AG04450 (cell line): ENCODE measurements at regions not wholly inside any gene's neighbourhood (a gene's known extent, or its start where the extent isn't known, plus 50 kb on each side); places are given as distances from the start of the nearest gene placed in this dataset.

Experiments
- CTCF ChIA-PET: fragments of 300-600, 350-600 bp; formaldehyde crosslinking; extraction: SDS; loops from one replicate; lab custom pipeline; 2022; ENCODE audit warnings: antibody characterized with exemption, inconsistent platforms; lab: Charles Lee
- POLR2A ChIA-PET: fragments of 350-600 bp; formaldehyde crosslinking; extraction: SDS; loops from one replicate; lab custom pipeline; 2021; ENCODE audit warnings: antibody characterized with exemption, inconsistent platforms; lab: Yijun Ruan, JAX
- DNase-seq: peaks from one replicate; pipeline ENCODE4 v3.0.0-alpha.2; 2011; ENCODE audit warnings: low read depth, low spot score
- H3K27ac ChIP-seq: one replicate; pipeline ENCODE4 v1.5.1; 2012; ENCODE audit warnings: low read depth, low read length, control low read depth
- H3K27me3 ChIP-seq: one replicate; pipeline ENCODE4 v1.6.0; 2012; ENCODE audit warnings: low read length; ENCODE audit not compliant: control insufficient read depth, insufficient read depth
- H3K4me3 ChIP-seq: 2 replicates; pipeline ENCODE4 v1.5.1; 2011; ENCODE audit warnings: mild to moderate bottlenecking, low read depth, low read length, control low read depth
- H3K9me3 ChIP-seq: 2 replicates; pipeline ENCODE4 v1.5.1; 2012; ENCODE audit warnings: low read length; ENCODE audit not compliant: control insufficient read depth, insufficient read depth
- CTCF ChIP-seq: IDR thresholded peaks from 2 replicates; pipeline ENCODE4 v1.5.1; 2011; ENCODE audit warnings: low read depth, low read length, control low read depth, inconsistent platforms

DNA sequence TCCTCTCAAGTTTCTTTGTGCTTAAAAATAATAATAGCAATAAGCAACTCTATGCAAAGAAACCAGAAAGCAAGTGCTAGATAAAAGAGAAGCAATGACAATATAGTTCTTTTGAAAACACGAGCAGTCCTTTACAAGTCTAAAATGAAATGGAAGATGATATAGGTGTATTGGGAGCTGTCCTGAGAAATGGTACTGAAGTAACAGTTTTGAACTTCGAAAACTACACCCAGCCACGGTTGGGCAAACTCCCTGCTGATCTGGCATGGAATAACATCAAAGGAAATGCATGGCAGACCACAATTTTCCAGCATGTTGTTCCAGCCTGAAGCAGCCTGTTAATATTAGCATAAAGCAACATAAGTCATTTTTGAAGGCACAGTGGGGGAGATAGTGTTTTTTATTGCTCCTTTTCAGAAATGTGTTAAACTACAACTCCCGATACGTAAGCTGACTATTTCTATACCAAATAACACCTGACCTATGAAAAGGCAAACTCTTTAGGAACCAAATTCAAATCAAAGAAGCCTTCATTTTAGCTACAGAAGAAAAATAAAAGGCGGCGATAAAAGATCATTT is 596.1 kb upstream of the KLHL29 start:
- POLR2A ChIA-PET, result no interaction called here
- no peak for DNase-seq
- TF ChIP-seq CTCF, result no peak
- Histone ChIP-seq H3K27me3 (no peaks in the 10 kb centered on the region), H3K27ac (no peak overlapping the region), H3K9me3 (peaks cover 5% of the 10 kb centered on the region), H3K4me3 (no peak overlapping the region)
- CTCF ChIA-PET, result no interaction called here

DNA sequence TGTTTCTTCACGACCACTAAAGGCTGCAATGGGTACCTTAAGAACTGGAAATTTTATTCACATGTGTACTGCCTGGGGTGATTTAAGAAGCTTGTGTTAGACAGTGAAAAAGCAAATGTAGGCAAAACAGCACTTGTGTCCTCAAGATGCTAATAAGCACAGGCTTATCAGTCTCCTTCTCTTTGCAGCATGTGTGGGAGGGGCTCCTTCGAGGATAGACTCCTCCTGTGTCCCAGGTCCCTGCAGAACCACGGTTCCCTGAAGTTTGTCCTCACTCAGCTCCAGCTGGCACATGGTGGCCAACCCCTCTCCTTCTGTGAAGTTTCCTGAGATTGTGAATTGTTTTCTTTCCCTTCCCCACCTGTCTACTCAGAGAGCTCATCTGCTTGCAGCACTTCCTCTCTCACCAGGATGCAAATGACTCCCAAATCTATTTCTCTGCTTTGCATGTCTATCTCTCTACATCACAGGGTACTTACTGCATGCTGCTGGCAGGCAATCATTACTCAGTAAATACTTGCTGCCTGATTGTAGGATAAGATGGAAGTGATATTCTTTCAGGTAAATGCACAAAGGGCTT is 589.6 kb upstream of the KLHL29 start:
- H3K4me3 ChIP-seq, result no peak overlapping the region
- ChIA-PET CTCF (no interaction called here), POLR2A (no interaction called here)
- H3K27me3 ChIP-seq, result no peaks in the 10 kb centered on the region
- no peak for TF ChIP-seq CTCF
- no peak overlapping the region for H3K27ac ChIP-seq
- H3K9me3 ChIP-seq, result peaks cover 16% of the 10 kb centered on the region
- DNase-seq, result no peak

DNA sequence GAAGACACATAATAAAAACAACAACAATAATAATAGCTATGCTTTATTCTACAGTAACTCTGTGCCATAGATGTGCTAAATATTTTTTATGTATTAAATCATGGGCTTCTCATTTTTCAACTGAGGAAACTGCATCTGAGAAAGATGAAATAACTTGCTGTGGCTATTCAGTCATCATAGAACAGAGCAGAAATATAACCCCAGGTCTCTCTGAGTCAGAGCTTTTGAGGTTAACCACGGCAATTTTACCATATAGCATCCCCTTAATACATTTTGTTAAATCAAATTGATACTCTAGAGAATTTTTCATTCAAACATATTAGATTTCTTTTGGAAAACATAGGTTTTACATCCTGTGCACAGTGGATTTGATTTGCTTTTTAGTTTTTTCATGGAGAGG is 586.6 kb upstream of the KLHL29 start:
- ChIA-PET CTCF (no interaction called here), POLR2A (no interaction called here)
- Histone ChIP-seq H3K27me3 (no peaks in the 10 kb centered on the region), H3K4me3 (no peak overlapping the region), H3K9me3 (peaks cover 19% of the 10 kb centered on the region), H3K27ac (no peak overlapping the region)
- no peak for DNase-seq
- no peak for TF ChIP-seq CTCF

DNA sequence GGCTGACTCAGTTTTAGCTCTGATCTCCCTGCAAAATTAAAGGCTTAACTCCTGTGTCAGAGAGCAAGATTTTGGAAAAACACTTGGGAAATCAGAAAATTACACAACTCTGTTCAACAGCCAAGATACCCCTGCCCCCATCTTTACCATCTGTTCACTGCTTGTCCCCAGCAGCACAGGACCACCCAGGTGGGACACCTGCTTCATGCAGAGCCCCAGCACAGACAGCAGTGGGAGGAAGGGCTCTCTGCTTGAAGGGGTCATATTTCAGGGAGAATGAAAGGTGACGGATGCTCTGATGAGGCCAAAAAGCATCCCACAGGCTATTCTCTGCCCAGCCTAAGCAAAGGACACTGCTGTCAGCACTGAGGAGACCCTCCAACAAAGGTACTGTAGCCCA is 584.6 kb upstream of the KLHL29 start:
- CTCF ChIA-PET, result no interaction called here
- POLR2A ChIA-PET, result no interaction called here
- no peak overlapping the region for H3K4me3 ChIP-seq

More for the DNA sequence above, 584.6 kb upstream of the KLHL29 start:
- DNase-seq, result no peak
- Histone ChIP-seq H3K27me3 (no peaks in the 10 kb centered on the region), H3K27ac (no peak overlapping the region), H3K9me3 (peaks cover 19% of the 10 kb centered on the region)
- TF ChIP-seq CTCF, result no peak
